SK-N-SH (cell line): ENCODE measurements at regions not wholly inside any gene's neighbourhood (a gene's known extent, or its start where the extent isn't known, plus 50 kb on each side); places are given as distances from the start of the nearest gene placed in this dataset.

Experiments
- CTCF ChIA-PET: fragments of 300-600, 350-600 bp; formaldehyde crosslinking; extraction: SDS; loops from one replicate; lab custom pipeline; 2021; lab: Yijun Ruan, JAX
- POLR2A ChIA-PET: fragments of 350-600 bp; sonication (Branson Sonifier 250); formaldehyde crosslinking; extraction: SDS; loops from one replicate; lab custom pipeline; 2020; ENCODE audit warnings: antibody characterized with exemption, inconsistent platforms; lab: Yijun Ruan, JAX
- DNase-seq: peaks from one replicate; pipeline ENCODE4 v3.0.0; 2012
- H2AFZ ChIP-seq: fragments of 200-600 bp; sonication (generic); 2 replicates; pipeline ENCODE4 v1.8.1; 2016; ENCODE audit warnings: antibody characterized with exemption, mild to moderate bottlenecking, low read depth
- H3F3A ChIP-seq: fragments of 200-600 bp; sonication (generic); replicated peaks from 2 replicates; pipeline ENCODE3; 2016; ENCODE audit warnings: antibody characterized with exemption, mild to moderate bottlenecking; ENCODE audit not compliant: insufficient read depth
- H3K27ac ChIP-seq, 2 experiments: fragments of 200-500 bp in 1 of 2; fragments of 200-600 bp in 1 of 2; sonication (Bioruptor generic) in 1 of 2; sonication (generic), shearing (Covaris generic) in 1 of 2; 2 replicates each; pipeline versions ENCODE4 v1.5.1 to v1.6.1; 2014 to 2016; ENCODE audit warnings: low read depth in 2 of 2, inconsistent platforms in 1 of 2, low read length in 1 of 2, mild to moderate bottlenecking in 1 of 2, mixed read lengths in 1 of 2
- H3K27me3 ChIP-seq: fragments of 200-600 bp; sonication (generic), shearing (Covaris generic); 2 replicates; pipeline ENCODE4 v1.6.1; 2016; ENCODE audit warnings: mixed run types; ENCODE audit not compliant: insufficient read depth
- H3K36me3 ChIP-seq, 2 experiments: fragments of 200-500 bp in 1 of 2; fragments of 200-600 bp in 1 of 2; sonication (Bioruptor generic) in 1 of 2; sonication (generic) in 1 of 2; replicated peaks in 1 of 2; 2 replicates each; pipeline versions ENCODE3 to v1.5.1; 2014 to 2016; ENCODE audit warnings: low read length in 1 of 2, mild to moderate bottlenecking in 1 of 2; ENCODE audit not compliant: insufficient read depth in 2 of 2, control insufficient read depth in 1 of 2
- H3K4me1 ChIP-seq, 2 experiments: fragments of 200-500 bp in 1 of 2; fragments of 200-600 bp in 1 of 2; sonication (Bioruptor generic) in 1 of 2; sonication (generic), shearing (Covaris generic) in 1 of 2; 2 replicates each; pipeline versions ENCODE4 v1.5.1 to v1.6.1; 2014 to 2016; ENCODE audit warnings: low read depth in 1 of 2, low read length in 1 of 2, mixed run types in 1 of 2; ENCODE audit not compliant: insufficient read depth in 2 of 2, control insufficient read depth in 1 of 2
- H3K4me2 ChIP-seq: fragments of 200-600 bp; sonication (generic), shearing (Covaris generic); 2 replicates; pipeline ENCODE4 v1.6.1; 2017; ENCODE audit warnings: mixed run types
- H3K4me3 ChIP-seq, 2 experiments: fragments of 200-500 bp in 1 of 2; fragments of 200-600 bp in 1 of 2; sonication (Bioruptor generic) in 1 of 2; sonication (generic), shearing (Covaris generic) in 1 of 2; 2 replicates each; pipeline versions ENCODE4 v1.5.1 to v1.8.1; 2014 to 2016; ENCODE audit warnings: low read depth in 2 of 2, inconsistent platforms in 1 of 2, low read length in 1 of 2, mild to moderate bottlenecking in 1 of 2, mixed read lengths in 1 of 2, moderate library complexity in 1 of 2
- H3K79me2 ChIP-seq: fragments of 200-600 bp; sonication (generic); 2 replicates; pipeline ENCODE4 v1.8.1; 2017; ENCODE audit warnings: mild to moderate bottlenecking; ENCODE audit not compliant: insufficient read depth
- H3K9ac ChIP-seq: fragments of 200-600 bp; sonication (generic); 2 replicates; pipeline ENCODE4 v1.6.1; 2017; ENCODE audit warnings: mixed run types
- H3K9me2 ChIP-seq: fragments of 200-600 bp; sonication (generic); 2 replicates; pipeline ENCODE4 v1.6.1; 2017; ENCODE audit warnings: mixed run types
- H3K9me3 ChIP-seq: fragments of 200-600 bp; sonication (generic); 2 replicates; pipeline ENCODE4 v1.6.1; 2017; ENCODE audit warnings: mixed run types, mild to moderate bottlenecking, moderate library complexity
- H4K20me1 ChIP-seq: fragments of 200-600 bp; sonication (generic); 2 replicates; pipeline ENCODE4 v1.6.1; 2017; ENCODE audit warnings: mild to moderate bottlenecking, mixed run types; ENCODE audit not compliant: insufficient read depth
- EP300 ChIP-seq, 2 experiments: IDR thresholded peaks; 2 replicates each; pipeline versions ENCODE4 v1.4.0 to v1.6.1; 2012; ENCODE audit warnings: borderline replicate concordance in 1 of 2, low read depth in 1 of 2, low read length in 1 of 2
- FOSL2 ChIP-seq: IDR thresholded peaks from 2 replicates; pipeline ENCODE4 v1.4.0; 2012; ENCODE audit warnings: low read depth, mild to moderate bottlenecking, moderate library complexity, borderline replicate concordance
- FOXM1 ChIP-seq: IDR thresholded peaks from 2 replicates; pipeline ENCODE4 v1.4.0; 2012; ENCODE audit warnings: low read depth, mild to moderate bottlenecking
- JUND ChIP-seq: IDR thresholded peaks from 2 replicates; pipeline ENCODE4 v1.4.0; 2012
- MEF2A ChIP-seq: IDR thresholded peaks from 2 replicates; pipeline ENCODE4 v1.4.0; 2012; ENCODE audit warnings: low read depth, borderline replicate concordance
- POLR2AphosphoS5 ChIP-seq: IDR thresholded peaks from 2 replicates; pipeline ENCODE4 v1.6.1; 2012; ENCODE audit warnings: low read depth, low read length
- RAD21 ChIP-seq: IDR thresholded peaks from 2 replicates; pipeline ENCODE4 v1.6.1; 2012; ENCODE audit warnings: mild to moderate bottlenecking, low read length
- RCOR1 ChIP-seq: fragments of 150-350 bp; IDR thresholded peaks from 2 replicates; pipeline ENCODE4 v1.6.1; 2017; ENCODE audit warnings: antibody characterized with exemption, low read length
- TEAD4 ChIP-seq: IDR thresholded peaks from 2 replicates; pipeline ENCODE4 v1.4.0; 2012; ENCODE audit warnings: mild to moderate bottlenecking, borderline replicate concordance; ENCODE audit not compliant: insufficient read depth
- YY1 ChIP-seq: IDR thresholded peaks from 2 replicates; pipeline ENCODE4 v1.4.0; 2012; ENCODE audit warnings: low read depth, mild to moderate bottlenecking
- WGBS: methylation state at CpG from one replicate; pipeline ENCODE4 v1.1.6; 2017; ENCODE audit warnings: low lambda C conversion rate; 5-methylcytosine and 5-hydroxymethylcytosine counted together
- TF ChIP-seq, protein P1 (sequence below): IDR thresholded peaks from 2 replicates; pipeline ENCODE4 v1.4.0; 2012; ENCODE audit warnings: low read depth

DNA sequence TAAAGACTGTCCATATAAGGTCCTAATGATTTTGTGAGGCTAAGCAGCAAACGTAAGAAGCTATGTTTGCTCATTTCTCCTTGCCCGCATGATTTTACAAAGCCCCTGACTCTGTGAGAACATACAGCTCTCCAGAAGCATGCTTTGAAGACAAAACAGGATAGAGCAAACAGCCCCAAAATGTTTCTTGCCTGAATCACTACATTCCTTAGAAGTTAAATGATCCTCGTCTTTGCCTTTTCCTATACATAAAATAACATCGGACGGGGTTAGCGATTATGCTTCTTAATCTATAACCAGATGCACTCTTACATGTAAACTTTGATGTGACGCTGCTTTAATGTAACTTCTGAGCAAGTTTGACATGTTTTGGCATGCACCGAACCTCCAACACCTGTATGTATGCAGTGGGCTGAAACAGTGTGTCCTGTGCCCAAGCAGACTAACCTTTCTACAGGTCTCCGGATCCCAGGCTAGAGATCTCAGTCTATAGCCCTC, 353.7 kb downstream of the CETN3 start:
- ChIA-PET POLR2A (no interaction called here), CTCF (no interaction called here)
- WGBS, result 29% methylated on average over 9 of the region's 9 CpGs
- H4K20me1 ChIP-seq, result no peaks in the 10 kb centered on the region
- DNase-seq, result no peak
- no peaks in the 10 kb centered on the region for H3K36me3 ChIP-seq
- no peaks in the 10 kb centered on the region for H3K79me2 ChIP-seq
- H3K27me3 ChIP-seq, result no peaks in the 10 kb centered on the region
- peaks cover 4 to 12% of the 10 kb centered on the region in 2 experiments; a peak in 3 of 4 replicates for H3K4me1 ChIP-seq
- H3K9me3 ChIP-seq, result no peaks in the 10 kb centered on the region
- peak overlapping the region; percentile 54 to 74 for H3K27ac ChIP-seq
- H2AFZ ChIP-seq, result peak overlapping the region; percentile 85
- no peak overlapping the region; a peak in 1 of 4 replicates for H3K4me3 ChIP-seq
- H3K9me2 ChIP-seq, result no peaks in the 10 kb centered on the region
- H3F3A ChIP-seq, result peaks cover 3% of the 10 kb centered on the region
- H3K9ac ChIP-seq, result no peak overlapping the region
- peak overlapping the region; percentile 53; the same call in 1 of the 2 replicates for H3K4me2 ChIP-seq
- TF ChIP-seq FOSL2, result peak; percentile 52; the same call in 1 of the 2 replicates
- TF ChIP-seq MEF2A, result no peak
- TF ChIP-seq JUND, result peak; percentile 65
- no peak for TF ChIP-seq EP300 (IDR thresholded peaks at IDR 0.05; ENCODE audit: borderline replicate concordance in 1 of 2, low read depth in 1 of 2, low read length in 1 of 2)
- TF ChIP-seq TEAD4, result peak; percentile 66; the same call in 1 of the 2 replicates
- TF ChIP-seq, protein P1, sequence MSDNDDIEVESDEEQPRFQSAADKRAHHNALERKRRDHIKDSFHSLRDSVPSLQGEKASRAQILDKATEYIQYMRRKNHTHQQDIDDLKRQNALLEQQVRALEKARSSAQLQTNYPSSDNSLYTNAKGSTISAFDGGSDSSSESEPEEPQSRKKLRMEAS, result peak; percentile 51; the same call in 1 of the 2 replicates
- TF ChIP-seq YY1, result no peak

DNA sequence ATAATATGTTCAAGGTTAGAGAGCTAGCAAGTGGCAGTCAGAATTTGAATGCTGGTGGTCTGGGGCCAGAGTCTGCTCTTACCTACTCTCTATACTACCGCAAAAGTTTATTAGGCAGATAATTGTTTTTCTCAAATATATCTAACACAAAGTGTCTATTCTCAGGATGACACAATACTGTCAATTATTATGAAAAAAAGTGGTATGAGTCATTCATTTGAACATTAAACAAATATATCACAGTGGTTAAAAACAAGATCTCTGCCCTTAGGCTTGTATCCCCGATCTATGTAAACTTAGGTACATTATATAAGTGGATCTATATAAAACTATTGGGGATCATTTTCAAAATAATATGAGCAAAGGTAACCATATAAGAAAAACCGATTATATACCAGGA, 354.9 kb downstream of the CETN3 start:
- POLR2A ChIA-PET, result no interaction called here
- Histone ChIP-seq H3K27ac (no peak overlapping the region), H3K36me3 (no peaks in the 10 kb centered on the region), H3K27me3 (no peaks in the 10 kb centered on the region), H3K9me3 (no peaks in the 10 kb centered on the region), H3K4me3 (no peak overlapping the region), H3F3A (peaks cover 3% of the 10 kb centered on the region), H3K9me2 (no peaks in the 10 kb centered on the region), H3K79me2 (no peaks in the 10 kb centered on the region), H3K4me1 (peaks cover 4 to 12% of the 10 kb centered on the region in 2 experiments; a peak in 3 of 4 replicates), H3K4me2 (no peak overlapping the region), H4K20me1 (no peaks in the 10 kb centered on the region), H3K9ac (no peak overlapping the region), H2AFZ (peak overlapping the region; percentile 13; the same call in 1 of the 2 replicates)
- WGBS, result 55% methylated on average over 3 of the region's 3 CpGs
- DNase-seq, result no peak
- no peak for TF ChIP-seq POLR2AphosphoS5
- TF ChIP-seq FOSL2, result peak; percentile 2; the same call in 1 of the 2 replicates
- TF ChIP-seq FOXM1, result no peak
- CTCF ChIA-PET, result interaction anchor here (0.6 kb wide), 1 partner anchor 1479 kb away, joined by 3 read pairs; no protein-coding TSS in a partner anchor

DNA sequence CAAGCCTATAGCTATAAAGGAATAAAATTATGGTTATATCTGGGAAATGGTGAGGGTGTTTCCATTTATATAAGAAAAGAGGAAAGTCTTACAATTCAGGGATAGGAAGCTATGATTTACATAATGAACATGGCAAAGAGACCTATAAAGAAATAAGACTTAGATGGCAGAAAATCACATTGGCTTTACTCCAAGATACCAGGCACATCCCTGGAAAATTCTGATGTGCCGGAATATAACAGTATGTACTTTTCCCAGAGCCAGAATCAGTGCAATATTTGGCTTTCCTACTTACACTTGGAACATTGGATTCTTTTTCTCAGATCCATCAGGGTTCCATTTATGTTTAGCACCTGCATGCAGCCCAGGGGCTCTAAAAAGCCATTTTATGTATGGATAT, 357.8 kb downstream of the CETN3 start:
- no peaks in the 10 kb centered on the region for H3K36me3 ChIP-seq
- no peak overlapping the region for H3K4me3 ChIP-seq
- no peaks in the 10 kb centered on the region for H3K79me2 ChIP-seq
- no peak overlapping the region for H3K27ac ChIP-seq
- H2AFZ ChIP-seq, result no peak overlapping the region
- peaks cover 0 to 8% of the 10 kb centered on the region in 2 experiments; a peak in 3 of 4 replicates for H3K4me1 ChIP-seq
- ChIA-PET CTCF (no interaction called here), POLR2A (no interaction called here)
- H4K20me1 ChIP-seq, result no peaks in the 10 kb centered on the region
- no peak for DNase-seq
- H3K9ac ChIP-seq, result no peak overlapping the region
- no peak overlapping the region for H3K4me2 ChIP-seq
- H3K9me3 ChIP-seq, result no peaks in the 10 kb centered on the region
- peaks cover 3% of the 10 kb centered on the region for H3F3A ChIP-seq
- H3K9me2 ChIP-seq, result no peaks in the 10 kb centered on the region
- 70% methylated on average over 1 of the region's 1 CpG for WGBS
- no peaks in the 10 kb centered on the region for H3K27me3 ChIP-seq
- TF ChIP-seq RAD21 (no peak), JUND (no peak), RCOR1 (no peak)
